HL-60 (cell line): ENCODE measurements at regions not wholly inside any gene's neighbourhood (a gene's known extent, or its start where the extent isn't known, plus 50 kb on each side); places are given as distances from the start of the nearest gene placed in this dataset.

Experiments used
- DNase-seq, 2 experiments: peaks; one replicate each; pipeline ENCODE4 v3.0.0-alpha.2; 2010 to 2020; ENCODE audit warnings: low read depth in 1 of 2, low spot score in 1 of 2
- H3K27ac ChIP-seq: fragments of 250-450 bp; sonication (Bioruptor Pico); replicated peaks from 2 replicates; pipeline ENCODE4 v1.5.1; 2020; ENCODE audit warnings: mild to moderate bottlenecking, moderate library complexity
- H3K27me3 ChIP-seq: fragments of 250-450 bp; sonication (Bioruptor Pico); 2 replicates; pipeline ENCODE4 v1.5.1; 2021; ENCODE audit warnings: mild to moderate bottlenecking, moderate library complexity; ENCODE audit not compliant: insufficient read depth, poor library complexity, severe bottlenecking
- H3K4me3 ChIP-seq: replicated peaks from 2 replicates; pipeline ENCODE4 v1.5.1; 2011; ENCODE audit warnings: mild to moderate bottlenecking, control low read depth, low read length; ENCODE audit not compliant: insufficient read depth
- CTCF ChIP-seq: IDR thresholded peaks from one replicate; pipeline ENCODE4 v1.5.1; 2011; ENCODE audit warnings: low read length, control low read depth, inconsistent platforms; ENCODE audit not compliant: insufficient read depth
- GABPA ChIP-seq: IDR thresholded peaks from 2 replicates; pipeline ENCODE4 v1.6.1; 2012; ENCODE audit warnings: low read depth
- POLR2AphosphoS5 ChIP-seq: IDR thresholded peaks from 2 replicates; pipeline ENCODE4 v1.6.1; 2012; ENCODE audit warnings: low read depth
- SPI1 ChIP-seq: IDR thresholded peaks from 2 replicates; pipeline ENCODE4 v1.6.1; 2012; ENCODE audit warnings: low read depth, mild to moderate bottlenecking, borderline replicate concordance
- TF ChIP-seq, protein P1 (sequence below): IDR thresholded peaks from 2 replicates; pipeline ENCODE4 v1.6.1; 2012; ENCODE audit warnings: low read depth; ENCODE audit not compliant: insufficient replicate concordance

GRCh38 chr2:11962707-11963328, 216.4 kb downstream of the LPIN1 start:
- Histone ChIP-seq H3K27me3 (no peaks in the 10 kb centered on the region), H3K27ac (no peak overlapping the region), H3K4me3 (no peak overlapping the region)
- no peak for DNase-seq
- TF ChIP-seq CTCF = no peak

- no peak for DNase-seq
- Histone ChIP-seq H3K27me3 (no peaks in the 10 kb centered on the region), H3K4me3 (no peak overlapping the region), H3K27ac (no peak overlapping the region)
- TF ChIP-seq GABPA (no peak), SPI1 (no peak), POLR2AphosphoS5 (no peak), CTCF (no peak)
Measured at GRCh38 chr2:11963966-11964365, 217.5 kb downstream of the LPIN1 start.

GRCh38 chr2:11967946-11968465, 221.6 kb downstream of the LPIN1 start:
- H3K4me3 ChIP-seq = no peak overlapping the region
- TF ChIP-seq SPI1 (no peak), CTCF (no peak), POLR2AphosphoS5 (no peak), GABPA (no peak)
- TF ChIP-seq, protein P1, sequence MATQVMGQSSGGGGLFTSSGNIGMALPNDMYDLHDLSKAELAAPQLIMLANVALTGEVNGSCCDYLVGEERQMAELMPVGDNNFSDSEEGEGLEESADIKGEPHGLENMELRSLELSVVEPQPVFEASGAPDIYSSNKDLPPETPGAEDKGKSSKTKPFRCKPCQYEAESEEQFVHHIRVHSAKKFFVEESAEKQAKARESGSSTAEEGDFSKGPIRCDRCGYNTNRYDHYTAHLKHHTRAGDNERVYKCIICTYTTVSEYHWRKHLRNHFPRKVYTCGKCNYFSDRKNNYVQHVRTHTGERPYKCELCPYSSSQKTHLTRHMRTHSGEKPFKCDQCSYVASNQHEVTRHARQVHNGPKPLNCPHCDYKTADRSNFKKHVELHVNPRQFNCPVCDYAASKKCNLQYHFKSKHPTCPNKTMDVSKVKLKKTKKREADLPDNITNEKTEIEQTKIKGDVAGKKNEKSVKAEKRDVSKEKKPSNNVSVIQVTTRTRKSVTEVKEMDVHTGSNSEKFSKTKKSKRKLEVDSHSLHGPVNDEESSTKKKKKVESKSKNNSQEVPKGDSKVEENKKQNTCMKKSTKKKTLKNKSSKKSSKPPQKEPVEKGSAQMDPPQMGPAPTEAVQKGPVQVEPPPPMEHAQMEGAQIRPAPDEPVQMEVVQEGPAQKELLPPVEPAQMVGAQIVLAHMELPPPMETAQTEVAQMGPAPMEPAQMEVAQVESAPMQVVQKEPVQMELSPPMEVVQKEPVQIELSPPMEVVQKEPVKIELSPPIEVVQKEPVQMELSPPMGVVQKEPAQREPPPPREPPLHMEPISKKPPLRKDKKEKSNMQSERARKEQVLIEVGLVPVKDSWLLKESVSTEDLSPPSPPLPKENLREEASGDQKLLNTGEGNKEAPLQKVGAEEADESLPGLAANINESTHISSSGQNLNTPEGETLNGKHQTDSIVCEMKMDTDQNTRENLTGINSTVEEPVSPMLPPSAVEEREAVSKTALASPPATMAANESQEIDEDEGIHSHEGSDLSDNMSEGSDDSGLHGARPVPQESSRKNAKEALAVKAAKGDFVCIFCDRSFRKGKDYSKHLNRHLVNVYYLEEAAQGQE = no peak
- no peaks in the 10 kb centered on the region for H3K27me3 ChIP-seq
- H3K27ac ChIP-seq = no peak overlapping the region
- no peak for DNase-seq

GRCh38 chr2:11968521-11968920, 222.1 kb downstream of the LPIN1 start:
- Histone ChIP-seq H3K27me3 (no peaks in the 10 kb centered on the region), H3K27ac (no peak overlapping the region), H3K4me3 (no peak overlapping the region)
- no peak for TF ChIP-seq SPI1
- no peak for TF ChIP-seq POLR2AphosphoS5
- TF ChIP-seq CTCF = no peak
- no peak for TF ChIP-seq GABPA
- TF ChIP-seq, protein P1 = no peak
- no peak for DNase-seq
